Spleen (tissue), 11 donors: ENCODE measurements at regions not wholly inside any gene's neighbourhood (a gene's known extent, or its start where the extent isn't known, plus 50 kb on each side); places are given as distances from the start of the nearest gene placed in this dataset.
A peak's percentile ranks its signal among the peaks of the same experiment; 100 is the strongest.

Experiments used
- DNase-seq: peaks from one replicate; pipeline ENCODE4 v3.0.0-alpha.2; 2020
- H3K27ac ChIP-seq, 8 donors: fragments of 200-600 bp; sonication (generic) in 7 of 8; 1 replicate in 4 of 8; 2 replicates in 4 of 8; pipeline versions ENCODE4 v1.5.0 to v1.8.0; 2016 to 2021; ENCODE audit warnings: inconsistent platforms in 4 of 8, mild to moderate bottlenecking in 4 of 8, moderate library complexity in 1 of 8
- H3K27me3 ChIP-seq, 7 donors: fragments of 200-600 bp; sonication (generic) in 6 of 7; replicated peaks in 1 of 7; 1 replicate in 4 of 7; 2 replicates in 3 of 7; pipeline versions ENCODE4 v1.5.0 to v1.8.0; 2016 to 2021; ENCODE audit warnings: inconsistent platforms in 3 of 7, mild to moderate bottlenecking in 1 of 7
- H3K36me3 ChIP-seq, 6 donors: fragments of 200-600 bp; sonication (generic) in 5 of 6; 1 replicate in 4 of 6; 2 replicates in 2 of 6; pipeline versions ENCODE4 v1.5.0 to v1.8.0; 2016 to 2021; ENCODE audit warnings: inconsistent platforms in 2 of 6
- H3K4me1 ChIP-seq, 6 donors: fragments of 200-600 bp; sonication (generic) in 5 of 6; 1 replicate in 3 of 6; 2 replicates in 3 of 6; pipeline versions ENCODE4 v1.5.0 to v1.8.0; 2016 to 2021; ENCODE audit warnings: inconsistent platforms in 3 of 6
- H3K4me3 ChIP-seq, 8 donors: fragments of 200-600 bp; sonication (generic) in 7 of 8; 1 replicate in 4 of 8; 2 replicates in 4 of 8; pipeline versions ENCODE4 v1.5.0 to v1.8.0; 2016 to 2021; ENCODE audit warnings: inconsistent platforms in 4 of 8, mild to moderate bottlenecking in 4 of 8, moderate library complexity in 2 of 8
- H3K9me3 ChIP-seq, 8 donors: fragments of 200-600 bp; sonication (generic) in 7 of 8; 1 replicate in 4 of 8; 2 replicates in 4 of 8; pipeline versions ENCODE4 v1.5.0 to v1.8.0; 2016 to 2021; ENCODE audit warnings: inconsistent platforms in 4 of 8
- POLR2A ChIP-seq, 3 donors: fragments of 450-650 bp; IDR thresholded peaks; one replicate each; pipeline ENCODE4 v1.5.1; 2017; ENCODE audit warnings: antibody characterized with exemption in 3 of 3, mild to moderate bottlenecking in 1 of 3
- POLR2AphosphoS5 ChIP-seq, 3 donors: sonication (generic); formaldehyde crosslinking; IDR thresholded peaks; one replicate each; pipeline ENCODE4 v1.5.1; 2017; ENCODE audit warnings: antibody characterized with exemption in 3 of 3
- WGBS, 5 donors: extraction: QIAGEN DNeasy Blood & Tissue Kit in 3 of 5; methylation state at CpG; one replicate each; pipeline versions ENCODE4 v1.1.5 to v1.1.7; 2013 to 2018; 5-methylcytosine and 5-hydroxymethylcytosine counted together
- intact Hi-C: fragments of 100-400 bp; cut with DNase I; formaldehyde crosslinking; loops from one replicate; pipeline ENCODE4 v1.15.0; 2023; ENCODE audit warnings: low total_unique reads
- TF ChIP-seq, protein P1 (sequence below), 11 experiments: fragments of 200-600 bp in 7 of 11; fragments of 450-650 bp in 4 of 11; sonication (generic) in 4 of 11; IDR thresholded peaks in 8 of 11; conservative IDR thresholded peaks in 3 of 11; 1 replicate in 7 of 11; 2 replicates in 4 of 11; pipeline versions ENCODE4 v1.4.0 to v1.8.0; 2016 to 2021; ENCODE audit warnings: antibody characterized with exemption in 11 of 11, inconsistent platforms in 4 of 11, mild to moderate bottlenecking in 1 of 11
- donor health status: healthy with polysubstance abuse.
- donor health status: DM: no; HTN: no; CAD: no; lungs with moderate emphysema.
- donor health status: DM: no; HTN: no; CAD: no.
- donor health status: Bipolar disorder and iron deficiency.
- donor health status: healthy.
- donor health status: DM: no; HTN: no; CAD: no.
- donor health status: DM: yes; HTN: yes; CAD: no.

GRCh38 chr3:182671942-182672341 lies 121.4 kb upstream of the ATP11B start:
- H3K27me3 ChIP-seq, result peaks cover 0 to 64% (median 0%) of the 10 kb centered on the region in 7 donors
- WGBS, 5 donors, result 60 to 80% (median 67%) methylated on average over 5 of the region's 5 CpGs
- no peak overlapping the region for H3K27ac ChIP-seq
- H3K9me3 ChIP-seq, result no peaks in the 10 kb centered on the region
- DNase-seq, result no peak
- no peaks in the 10 kb centered on the region for H3K4me1 ChIP-seq
- no peaks in the 10 kb centered on the region for H3K36me3 ChIP-seq
- TF ChIP-seq POLR2AphosphoS5 (IDR thresholded peaks at IDR 0.05), result no peak
- no peak overlapping the region for H3K4me3 ChIP-seq
- intact Hi-C loops, result no loop called here

DNA sequence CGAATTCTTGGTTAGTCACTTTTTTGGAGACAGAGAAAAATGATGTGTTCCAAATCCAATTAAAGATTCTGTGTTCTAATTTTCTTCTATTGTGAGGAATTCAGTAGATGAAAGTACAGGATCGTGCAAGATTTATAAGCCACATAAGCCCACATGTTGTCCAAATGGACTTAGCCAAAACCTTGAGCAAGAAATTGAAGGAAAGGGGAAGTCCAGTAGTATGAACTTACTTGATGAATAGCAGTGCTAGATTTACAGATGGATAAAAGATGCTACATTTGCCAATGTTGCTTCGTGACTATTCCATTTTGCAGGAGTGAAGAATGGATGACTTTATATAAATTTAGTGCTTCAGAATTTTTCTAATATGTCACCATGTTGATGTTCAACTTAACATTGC lies 120.0 kb upstream of the ATP11B start:
- H3K36me3 ChIP-seq, result no peaks in the 10 kb centered on the region
- no peaks in the 10 kb centered on the region for H3K4me1 ChIP-seq
- no peaks in the 10 kb centered on the region for H3K9me3 ChIP-seq
- TF ChIP-seq, protein P1, sequence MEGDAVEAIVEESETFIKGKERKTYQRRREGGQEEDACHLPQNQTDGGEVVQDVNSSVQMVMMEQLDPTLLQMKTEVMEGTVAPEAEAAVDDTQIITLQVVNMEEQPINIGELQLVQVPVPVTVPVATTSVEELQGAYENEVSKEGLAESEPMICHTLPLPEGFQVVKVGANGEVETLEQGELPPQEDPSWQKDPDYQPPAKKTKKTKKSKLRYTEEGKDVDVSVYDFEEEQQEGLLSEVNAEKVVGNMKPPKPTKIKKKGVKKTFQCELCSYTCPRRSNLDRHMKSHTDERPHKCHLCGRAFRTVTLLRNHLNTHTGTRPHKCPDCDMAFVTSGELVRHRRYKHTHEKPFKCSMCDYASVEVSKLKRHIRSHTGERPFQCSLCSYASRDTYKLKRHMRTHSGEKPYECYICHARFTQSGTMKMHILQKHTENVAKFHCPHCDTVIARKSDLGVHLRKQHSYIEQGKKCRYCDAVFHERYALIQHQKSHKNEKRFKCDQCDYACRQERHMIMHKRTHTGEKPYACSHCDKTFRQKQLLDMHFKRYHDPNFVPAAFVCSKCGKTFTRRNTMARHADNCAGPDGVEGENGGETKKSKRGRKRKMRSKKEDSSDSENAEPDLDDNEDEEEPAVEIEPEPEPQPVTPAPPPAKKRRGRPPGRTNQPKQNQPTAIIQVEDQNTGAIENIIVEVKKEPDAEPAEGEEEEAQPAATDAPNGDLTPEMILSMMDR (IDR thresholded peaks at IDR 0.05 in 8 of 11, conservative IDR thresholded peaks at IDR 0.05 in 3 of 11), result no peak
- TF ChIP-seq POLR2AphosphoS5 (IDR thresholded peaks at IDR 0.05) (no peak), POLR2A (IDR thresholded peaks at IDR 0.05) (no peak)
- WGBS, 5 donors, result 73 to 77% (median 76%) methylated on average over 3 of the region's 3 CpGs
- no peak for DNase-seq
- peaks cover 0 to 57% (median 0%) of the 10 kb centered on the region in 7 donors for H3K27me3 ChIP-seq
- H3K4me3 ChIP-seq, result no peak overlapping the region
- intact Hi-C loops, result no loop called here
- no peak overlapping the region for H3K27ac ChIP-seq

- Histone ChIP-seq H3K27me3 (peaks cover 0 to 55% (median 22%) of the 10 kb centered on the region in 7 donors), H3K4me1 (peaks cover 15 to 24% (median 17%) of the 10 kb centered on the region in 6 donors), H3K9me3 (no peaks in the 10 kb centered on the region), H3K36me3 (no peaks in the 10 kb centered on the region), H3K4me3 (peak overlapping the region; percentile 34 to 78 (median 54)), H3K27ac (peak overlapping the region in 4 of 8 donors; percentile 1 to 34 (median 15))
- intact Hi-C loops, result loop anchor here (5.0 kb wide), 1 partner anchor 975 kb away; no protein-coding TSS in a partner anchor
- DNase-seq, result peak; percentile 89
- WGBS, 5 donors, result 1 to 2% (median 1%) methylated on average over 60 to 80 of the region's 80 CpGs
- TF ChIP-seq POLR2A (IDR thresholded peaks at IDR 0.05), result no peak
- TF ChIP-seq, protein P1 (IDR thresholded peaks at IDR 0.05 in 8 of 11, conservative IDR thresholded peaks at IDR 0.05 in 3 of 11), result peak in 3 of 11 experiments; percentile 20 to 35 (median 26)
- TF ChIP-seq POLR2AphosphoS5 (IDR thresholded peaks at IDR 0.05), result peak in 1 of 3 donors; percentile 28
Observed at GRCh38 chr3:182682263-182683241, 110.8 kb upstream of the ATP11B start.

GRCh38 chr3:182683453-182683852 lies 109.9 kb upstream of the ATP11B start:
- Histone ChIP-seq H3K4me3 (peak overlapping the region in 4 of 8 donors; percentile 61 to 78 (median 64)), H3K27me3 (peaks cover 2 to 59% (median 22%) of the 10 kb centered on the region in 7 donors), H3K36me3 (no peaks in the 10 kb centered on the region), H3K27ac (no peak overlapping the region), H3K9me3 (no peaks in the 10 kb centered on the region), H3K4me1 (peaks cover 15 to 24% (median 17%) of the 10 kb centered on the region in 6 donors)
- TF ChIP-seq POLR2AphosphoS5 (IDR thresholded peaks at IDR 0.05), result no peak
- TF ChIP-seq, protein P1 (IDR thresholded peaks at IDR 0.05 in 8 of 11, conservative IDR thresholded peaks at IDR 0.05 in 3 of 11), result peak; percentile 48 to 84 (median 79)
- 1 to 3% (median 1%) methylated on average over 5 of the region's 5 CpGs for WGBS, 5 donors
- DNase-seq, result no peak
- intact Hi-C loops, result loop anchor here (5.0 kb wide), 1 partner anchor 976 kb away; no protein-coding TSS in a partner anchor
